ENCODE measurements at regions not wholly inside any gene's neighbourhood (a gene's known extent, or its start where the extent isn't known, plus 50 kb on each side); places are given as distances from the start of the nearest gene placed in this dataset.
A peak's percentile ranks its signal among the peaks of the same experiment; 100 is the strongest.
"Not testable (repeated sequence)": the region's sequence is repeated elsewhere in the genome, so short reads cannot be mapped to it uniquely, and the experiment has no call there.

GRCh38 chr12:32022387-32022786 lies 63.2 kb downstream of the RESF1 start:
- H3K18ac ChIP-seq (ENCODE audit: low read length); H3K4me1 ChIP-seq (ENCODE audit: control insufficient read depth, low read depth, low read length); H3K4me2 ChIP-seq (ENCODE audit: low read length); H2BK15ac ChIP-seq (replicated peaks; ENCODE audit: low read depth); H2BK120ac ChIP-seq (ENCODE audit: low read depth, low read length); H3K9ac ChIP-seq (ENCODE audit: low read length); H4K5ac ChIP-seq (ENCODE audit: low read length); H3K27me3 ChIP-seq (ENCODE audit: insufficient read depth, low read length, poor library complexity); H3K27ac ChIP-seq (ENCODE audit: low read depth, low read length); H3K79me2 ChIP-seq (ENCODE audit: control insufficient read depth, insufficient read depth, low read length); H3K79me1 ChIP-seq (ENCODE audit: low read length); H3K23ac ChIP-seq (ENCODE audit: low read length); H3K4me3 ChIP-seq (ENCODE audit: low read length); H3K4ac ChIP-seq (ENCODE audit: low read depth, low read length); DNase-seq; H3K36me3 ChIP-seq (ENCODE audit: control insufficient read depth, insufficient read depth, low read length); H4K8ac ChIP-seq (ENCODE audit: low read depth, low read length): not testable (repeated sequence)
- peak overlapping the region; percentile 92 for H2AK5ac ChIP-seq (ENCODE audit: low read length)
- H3K56ac ChIP-seq (ENCODE audit: low read length), result peak overlapping the region; percentile 15
- peak overlapping the region; percentile 59 for H2BK5ac ChIP-seq (ENCODE audit: low read length)
- no CpG with 5 or more reads among the region's 10 CpGs for WGBS (ENCODE audit: extremely low coverage, insufficient coverage, low lambda C conversion rate)

DNA sequence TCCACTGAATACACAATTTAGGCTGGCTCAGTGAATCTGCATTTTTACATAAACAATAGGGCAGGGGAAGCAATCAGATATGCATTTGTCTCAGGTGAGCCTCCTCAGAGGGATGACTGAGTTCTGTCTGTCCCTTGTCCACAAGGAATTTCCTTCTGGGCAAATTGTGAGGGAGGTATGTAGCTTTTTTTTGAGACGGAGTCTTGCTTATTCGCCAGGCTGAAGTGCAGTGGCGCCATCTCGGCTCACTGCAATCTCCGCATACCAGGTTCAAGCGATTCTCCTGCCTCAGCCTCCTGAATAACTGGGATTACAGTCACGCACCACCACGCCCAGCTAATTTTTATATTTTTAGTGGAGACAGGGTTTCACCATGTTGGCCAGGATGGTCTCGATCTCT lies 64.6 kb downstream of the RESF1 start:
- not testable (repeated sequence) for H3K36me3 ChIP-seq (ENCODE audit: control insufficient read depth, insufficient read depth, low read length); H3K79me2 ChIP-seq (ENCODE audit: control insufficient read depth, insufficient read depth, low read length); H2BK120ac ChIP-seq (ENCODE audit: low read depth, low read length); H3K4me2 ChIP-seq (ENCODE audit: low read length); H3K79me1 ChIP-seq (ENCODE audit: low read length); H3K23ac ChIP-seq (ENCODE audit: low read length); H3K4me1 ChIP-seq (ENCODE audit: control insufficient read depth, low read depth, low read length); H3K56ac ChIP-seq (ENCODE audit: low read length); H3K27me3 ChIP-seq (ENCODE audit: insufficient read depth, low read length, poor library complexity); H4K8ac ChIP-seq (ENCODE audit: low read depth, low read length); H3K4me3 ChIP-seq (ENCODE audit: low read length); H2AK5ac ChIP-seq (ENCODE audit: low read length); H3K4ac ChIP-seq (ENCODE audit: low read depth, low read length); H4K5ac ChIP-seq (ENCODE audit: low read length); H3K9ac ChIP-seq (ENCODE audit: low read length); H2BK15ac ChIP-seq (replicated peaks; ENCODE audit: low read depth)
- H2BK5ac ChIP-seq (ENCODE audit: low read length), result peak overlapping the region; percentile 94
- DNase-seq, result peak; percentile 73
- WGBS (ENCODE audit: extremely low coverage, insufficient coverage, low lambda C conversion rate), result no CpG with 5 or more reads among the region's 9 CpGs
- H3K27ac ChIP-seq (ENCODE audit: low read depth, low read length), result peak overlapping the region; percentile 60
- H3K18ac ChIP-seq (ENCODE audit: low read length), result peak overlapping the region; percentile 41

- no peaks in the 10 kb centered on the region for H3K79me2 ChIP-seq (ENCODE audit: control insufficient read depth, insufficient read depth, low read length)
- WGBS (ENCODE audit: extremely low coverage, insufficient coverage, low lambda C conversion rate), result no CpG with 5 or more reads among the region's 8 CpGs
Observed at GRCh38 chr12:32024884-32025592, 65.8 kb downstream of the RESF1 start.

DNA sequence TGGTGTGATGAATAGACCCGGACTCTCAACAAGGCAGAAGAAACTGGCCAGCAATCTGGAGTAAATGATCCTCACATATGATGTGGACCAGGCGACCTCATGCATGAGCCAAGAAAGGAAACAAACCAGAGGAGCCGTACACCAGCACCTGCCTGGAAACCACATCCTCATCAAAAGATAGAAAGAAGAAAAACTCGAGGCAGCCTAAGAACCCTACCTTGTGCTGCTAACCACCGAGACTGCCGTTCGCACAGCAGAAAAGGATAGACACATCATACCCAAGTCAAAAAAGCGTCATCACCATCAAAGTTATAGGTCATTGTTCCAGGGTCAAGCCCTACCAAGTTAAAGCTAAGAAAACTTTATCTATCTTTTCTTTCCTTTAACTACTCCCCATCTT lies 66.7 kb downstream of the RESF1 start:
- no peak overlapping the region for H3K23ac ChIP-seq (ENCODE audit: low read length)
- H2BK120ac ChIP-seq (ENCODE audit: low read depth, low read length), result no peak overlapping the region
- no peak overlapping the region for H2BK15ac ChIP-seq (replicated peaks; ENCODE audit: low read depth)
- no peak overlapping the region for H2AK5ac ChIP-seq (ENCODE audit: low read length)
- peaks cover 5% of the 10 kb centered on the region for H3K4me1 ChIP-seq (ENCODE audit: control insufficient read depth, low read depth, low read length)
- no peak overlapping the region for H3K27ac ChIP-seq (ENCODE audit: low read depth, low read length)
- H3K56ac ChIP-seq (ENCODE audit: low read length), result no peak overlapping the region
- H3K36me3 ChIP-seq (ENCODE audit: control insufficient read depth, insufficient read depth, low read length), result no peaks in the 10 kb centered on the region
- no peak overlapping the region for H3K4me2 ChIP-seq (ENCODE audit: low read length)
- H2BK5ac ChIP-seq (ENCODE audit: low read length), result no peak overlapping the region
- no CpG with 5 or more reads among the region's 8 CpGs for WGBS (ENCODE audit: extremely low coverage, insufficient coverage, low lambda C conversion rate)
- H3K18ac ChIP-seq (ENCODE audit: low read length), result no peak overlapping the region
- H4K8ac ChIP-seq (ENCODE audit: low read depth, low read length), result no peak overlapping the region
- H4K5ac ChIP-seq (ENCODE audit: low read length), result no peak overlapping the region
- no peak for DNase-seq
- H3K9ac ChIP-seq (ENCODE audit: low read length), result no peak overlapping the region
- no peak overlapping the region for H3K4ac ChIP-seq (ENCODE audit: low read depth, low read length)
- no peaks in the 10 kb centered on the region for H3K27me3 ChIP-seq (ENCODE audit: insufficient read depth, low read length, poor library complexity)
- H3K79me2 ChIP-seq (ENCODE audit: control insufficient read depth, insufficient read depth, low read length), result no peaks in the 10 kb centered on the region
- H3K79me1 ChIP-seq (ENCODE audit: low read length), result no peaks in the 10 kb centered on the region
- H3K4me3 ChIP-seq (ENCODE audit: low read length), result no peak overlapping the region

More at GRCh38 chr12:32024884-32025592, 65.8 kb downstream of the RESF1 start:
- H3K27me3 ChIP-seq (ENCODE audit: insufficient read depth, low read length, poor library complexity), result no peaks in the 10 kb centered on the region
- H3K23ac ChIP-seq (ENCODE audit: low read length), result no peak overlapping the region
- H2BK120ac ChIP-seq (ENCODE audit: low read depth, low read length), result no peak overlapping the region
- no peak overlapping the region for H3K4me2 ChIP-seq (ENCODE audit: low read length)
- H2BK5ac ChIP-seq (ENCODE audit: low read length), result peak overlapping the region; percentile 80
- H3K4me1 ChIP-seq (ENCODE audit: control insufficient read depth, low read depth, low read length), result peaks cover 5% of the 10 kb centered on the region
- no peaks in the 10 kb centered on the region for H3K79me1 ChIP-seq (ENCODE audit: low read length)
- H3K36me3 ChIP-seq (ENCODE audit: control insufficient read depth, insufficient read depth, low read length), result no peaks in the 10 kb centered on the region
- H4K5ac ChIP-seq (ENCODE audit: low read length), result no peak overlapping the region
- H3K4ac ChIP-seq (ENCODE audit: low read depth, low read length), result no peak overlapping the region
- H4K8ac ChIP-seq (ENCODE audit: low read depth, low read length), result no peak overlapping the region
- no peak overlapping the region for H2BK15ac ChIP-seq (replicated peaks; ENCODE audit: low read depth)
- peak overlapping the region; percentile 34 for H3K56ac ChIP-seq (ENCODE audit: low read length)
- no peak overlapping the region for H3K4me3 ChIP-seq (ENCODE audit: low read length)
- peak overlapping the region; percentile 6 for H3K18ac ChIP-seq (ENCODE audit: low read length)
- no peak for DNase-seq
- no peak overlapping the region for H3K9ac ChIP-seq (ENCODE audit: low read length)
- peak overlapping the region; percentile 65 for H2AK5ac ChIP-seq (ENCODE audit: low read length)
- H3K27ac ChIP-seq (ENCODE audit: low read depth, low read length), result no peak overlapping the region

DNA sequence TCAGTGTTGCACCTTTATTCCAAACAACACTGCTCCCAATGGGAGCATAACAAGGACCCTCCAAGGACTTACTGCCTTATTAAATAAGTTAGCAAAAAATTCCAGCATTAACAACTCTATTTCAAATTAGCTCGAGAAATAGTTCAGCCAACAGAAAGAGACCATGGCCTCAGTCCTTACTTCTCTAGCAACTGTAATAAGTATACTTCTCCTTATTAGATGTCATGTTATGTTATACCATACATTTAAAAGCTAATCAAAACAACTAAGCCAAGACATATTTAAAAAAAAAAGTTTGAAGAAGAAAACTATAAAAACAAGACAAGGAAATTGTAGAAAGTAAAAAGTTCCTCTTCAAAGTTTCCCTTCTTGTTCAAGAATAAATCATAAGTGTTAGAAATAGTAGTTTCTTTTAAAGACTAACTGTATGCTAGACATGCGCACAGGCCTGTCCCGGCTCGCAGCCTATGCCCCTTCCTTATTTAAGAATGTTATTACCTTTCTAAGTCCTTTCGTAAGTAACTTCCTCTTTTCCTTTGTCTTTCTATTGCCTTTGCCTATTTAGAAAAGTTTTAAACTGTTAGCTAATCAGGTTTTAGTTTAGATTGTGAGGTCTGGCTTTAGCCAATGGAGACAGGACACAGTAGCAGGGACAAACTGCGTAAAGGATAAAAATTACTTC lies 68.6 kb downstream of the RESF1 start:
- Histone ChIP-seq H3K23ac (ENCODE audit: low read length) (no peak overlapping the region), H3K36me3 (ENCODE audit: control insufficient read depth, insufficient read depth, low read length) (no peaks in the 10 kb centered on the region), H3K4me3 (ENCODE audit: low read length) (no peak overlapping the region), H4K5ac (ENCODE audit: low read length) (no peak overlapping the region), H3K56ac (ENCODE audit: low read length) (no peak overlapping the region), H2BK120ac (ENCODE audit: low read depth, low read length) (no peak overlapping the region), H2BK5ac (ENCODE audit: low read length) (no peak overlapping the region), H3K4me1 (ENCODE audit: control insufficient read depth, low read depth, low read length) (peaks cover 14% of the 10 kb centered on the region), H3K79me1 (ENCODE audit: low read length) (no peaks in the 10 kb centered on the region), H3K27ac (ENCODE audit: low read depth, low read length) (no peak overlapping the region), H2AK5ac (ENCODE audit: low read length) (no peak overlapping the region), H2BK15ac (replicated peaks; ENCODE audit: low read depth) (no peak overlapping the region), H3K18ac (ENCODE audit: low read length) (no peak overlapping the region), H3K9ac (ENCODE audit: low read length) (no peak overlapping the region), H3K27me3 (ENCODE audit: insufficient read depth, low read length, poor library complexity) (no peaks in the 10 kb centered on the region), H3K4ac (ENCODE audit: low read depth, low read length) (no peak overlapping the region), H4K8ac (ENCODE audit: low read depth, low read length) (no peak overlapping the region), H3K4me2 (ENCODE audit: low read length) (no peak overlapping the region), H3K79me2 (ENCODE audit: control insufficient read depth, insufficient read depth, low read length) (no peaks in the 10 kb centered on the region)
- DNase-seq, result no peak
- WGBS (ENCODE audit: extremely low coverage, insufficient coverage, low lambda C conversion rate), result no CpG with 5 or more reads among the region's 6 CpGs
